SU-DHL-6 (cell line): ENCODE measurements at regions not wholly inside any gene's neighbourhood (a gene's known extent, or its start where the extent isn't known, plus 50 kb on each side); places are given as distances from the start of the nearest gene placed in this dataset.

Experiments
- EZH2phosphoT487 ChIP-seq: fragments of 200-600 bp; sonication (generic), shearing (Covaris generic); conservative IDR thresholded peaks from 2 replicates; pipeline ENCODE4 v1.6.1; 2018; ENCODE audit warnings: mild to moderate bottlenecking, antibody characterized with exemption, low read length, moderate library complexity, mixed read lengths
- TF ChIP-seq, protein P1 (sequence below): fragments of 200-600 bp; sonication (generic); IDR thresholded peaks from one replicate; pipeline ENCODE4 v1.5.1; 2017; ENCODE audit warnings: antibody characterized with exemption, mild to moderate bottlenecking, low read length, moderate library complexity; ENCODE audit not compliant: insufficient read depth, poor library complexity, severe bottlenecking

DNA sequence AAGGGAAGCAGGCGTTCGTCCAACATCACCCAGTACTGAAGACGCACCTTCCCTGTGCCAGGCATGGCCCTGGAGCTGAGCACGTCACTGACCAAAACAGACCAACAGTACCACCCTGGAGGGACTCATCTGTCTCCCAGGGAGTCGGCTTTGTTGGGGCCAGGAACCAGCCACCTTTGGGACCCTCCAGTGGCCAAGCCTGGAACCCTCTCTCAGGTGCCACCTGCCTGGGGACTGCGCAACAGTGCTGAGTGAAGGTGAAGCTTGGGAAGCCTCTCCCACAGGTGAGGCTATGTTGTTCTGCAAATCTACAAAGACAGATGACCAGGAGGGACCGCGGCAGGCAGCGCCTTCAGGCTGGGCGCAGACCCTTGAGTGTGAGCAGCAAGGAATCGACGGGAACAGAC is 91.4 kb upstream of the OTOS start:
- TF ChIP-seq, protein P1, sequence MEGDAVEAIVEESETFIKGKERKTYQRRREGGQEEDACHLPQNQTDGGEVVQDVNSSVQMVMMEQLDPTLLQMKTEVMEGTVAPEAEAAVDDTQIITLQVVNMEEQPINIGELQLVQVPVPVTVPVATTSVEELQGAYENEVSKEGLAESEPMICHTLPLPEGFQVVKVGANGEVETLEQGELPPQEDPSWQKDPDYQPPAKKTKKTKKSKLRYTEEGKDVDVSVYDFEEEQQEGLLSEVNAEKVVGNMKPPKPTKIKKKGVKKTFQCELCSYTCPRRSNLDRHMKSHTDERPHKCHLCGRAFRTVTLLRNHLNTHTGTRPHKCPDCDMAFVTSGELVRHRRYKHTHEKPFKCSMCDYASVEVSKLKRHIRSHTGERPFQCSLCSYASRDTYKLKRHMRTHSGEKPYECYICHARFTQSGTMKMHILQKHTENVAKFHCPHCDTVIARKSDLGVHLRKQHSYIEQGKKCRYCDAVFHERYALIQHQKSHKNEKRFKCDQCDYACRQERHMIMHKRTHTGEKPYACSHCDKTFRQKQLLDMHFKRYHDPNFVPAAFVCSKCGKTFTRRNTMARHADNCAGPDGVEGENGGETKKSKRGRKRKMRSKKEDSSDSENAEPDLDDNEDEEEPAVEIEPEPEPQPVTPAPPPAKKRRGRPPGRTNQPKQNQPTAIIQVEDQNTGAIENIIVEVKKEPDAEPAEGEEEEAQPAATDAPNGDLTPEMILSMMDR: no peak
- no peak for TF ChIP-seq EZH2phosphoT487
